ENCODE measurements at regions not wholly inside any gene's neighbourhood (a gene's known extent, or its start where the extent isn't known, plus 50 kb on each side); places are given as distances from the start of the nearest gene placed in this dataset.

GRCh38 chr1:47549532-47549931 lies 111.7 kb downstream of the FOXD2 start:
- TF ChIP-seq TAF1 (IDR thresholded peaks at IDR 0.05; ENCODE audit: borderline replicate concordance, insufficient read depth, low read length), result no peak
- no peak for TF ChIP-seq REST (IDR thresholded peaks at IDR 0.05; ENCODE audit: insufficient read depth in 1 of 2, low read depth in 2 of 2, low read length in 2 of 2)
- no peak for TF ChIP-seq POLR2AphosphoS5 (IDR thresholded peaks at IDR 0.05; ENCODE audit: low read depth, low read length)
- no peak for TF ChIP-seq SIN3A (IDR thresholded peaks at IDR 0.05; ENCODE audit: borderline replicate concordance, insufficient read depth, low read length)
- TF ChIP-seq FOXP2 (optimal IDR thresholded peaks at IDR 0.05; ENCODE audit: borderline replicate concordance, extremely low read depth, extremely low read length, insufficient read depth), result no peak
